GM20000 (cell line): ENCODE measurements at regions not wholly inside any gene's neighbourhood (a gene's known extent, or its start where the extent isn't known, plus 50 kb on each side); places are given as distances from the start of the nearest gene placed in this dataset.
"Not testable (repeated sequence)": the region's sequence is repeated elsewhere in the genome, so short reads cannot be mapped to it uniquely, and the experiment has no call there.

Experiments
- DNase-seq: peaks from one replicate; pipeline ENCODE4 v3.0.0; 2012; ENCODE audit warnings: low spot score
- CTCF ChIP-seq: IDR thresholded peaks from 2 replicates; pipeline ENCODE4 v1.5.1; 2012; ENCODE audit warnings: mild to moderate bottlenecking, control low read depth; ENCODE audit errors: extremely low read depth, missing control alignments

- no peak for DNase-seq
- TF ChIP-seq CTCF, result no peak
Measured at GRCh38 chr15:69559440-69560190, 107.0 kb downstream of the RPLP1 start.

- DNase-seq, result no peak
Measured at GRCh38 chr15:69561071-69561784, 108.6 kb downstream of the RPLP1 start.

GRCh38 chr15:69562116-69562515 lies 109.5 kb downstream of the RPLP1 start:
- no peak for DNase-seq
- TF ChIP-seq CTCF, result no peak

More at GRCh38 chr15:69561071-69561784, 108.6 kb downstream of the RPLP1 start:
- no peak for TF ChIP-seq CTCF

- TF ChIP-seq CTCF, result no peak
Measured at GRCh38 chr15:69562564-69562963, 109.9 kb downstream of the RPLP1 start.

GRCh38 chr15:69565066-69565655 lies 112.5 kb downstream of the RPLP1 start:
- DNase-seq, result no peak
- TF ChIP-seq CTCF, result no peak

More at GRCh38 chr15:69562564-69562963, 109.9 kb downstream of the RPLP1 start:
- no peak for DNase-seq

- DNase-seq, result not testable (repeated sequence)
Measured at GRCh38 chr15:69567238-69567760, 114.7 kb downstream of the RPLP1 start.

GRCh38 chr15:69568173-69569009 lies 115.8 kb downstream of the RPLP1 start:
- no peak for TF ChIP-seq CTCF
- DNase-seq, result peak; percentile 32
